K562 (cell line): ENCODE measurements at regions not wholly inside any gene's neighbourhood (a gene's known extent, or its start where the extent isn't known, plus 50 kb on each side); places are given as distances from the start of the nearest gene placed in this dataset.

ENCODE experiments used
- CHAMP1 ChIP-seq: fragments of 450-650 bp; IDR thresholded peaks from 2 replicates; pipeline ENCODE4 v1.6.1; 2016; ENCODE audit warnings: mild to moderate bottlenecking
- FOXM1 ChIP-seq, 2 experiments: fragments of 450-650 bp in 1 of 2; sonication (generic) in 1 of 2; formaldehyde crosslinking in 1 of 2; IDR thresholded peaks; 2 replicates each; pipeline versions ENCODE4 v1.6.1 to v1.9.0; 2017 to 2022; ENCODE audit warnings: low read depth in 2 of 2, mild to moderate bottlenecking in 2 of 2, missing genetic modification reagents in 1 of 2, moderate library complexity in 1 of 2
- TF ChIP-seq, protein P1 (sequence below): fragments of 250-450 bp; sonication (Bioruptor Pico); IDR thresholded peaks from 2 replicates; pipeline ENCODE4 v1.4.0; 2020

- TF ChIP-seq, protein P1, sequence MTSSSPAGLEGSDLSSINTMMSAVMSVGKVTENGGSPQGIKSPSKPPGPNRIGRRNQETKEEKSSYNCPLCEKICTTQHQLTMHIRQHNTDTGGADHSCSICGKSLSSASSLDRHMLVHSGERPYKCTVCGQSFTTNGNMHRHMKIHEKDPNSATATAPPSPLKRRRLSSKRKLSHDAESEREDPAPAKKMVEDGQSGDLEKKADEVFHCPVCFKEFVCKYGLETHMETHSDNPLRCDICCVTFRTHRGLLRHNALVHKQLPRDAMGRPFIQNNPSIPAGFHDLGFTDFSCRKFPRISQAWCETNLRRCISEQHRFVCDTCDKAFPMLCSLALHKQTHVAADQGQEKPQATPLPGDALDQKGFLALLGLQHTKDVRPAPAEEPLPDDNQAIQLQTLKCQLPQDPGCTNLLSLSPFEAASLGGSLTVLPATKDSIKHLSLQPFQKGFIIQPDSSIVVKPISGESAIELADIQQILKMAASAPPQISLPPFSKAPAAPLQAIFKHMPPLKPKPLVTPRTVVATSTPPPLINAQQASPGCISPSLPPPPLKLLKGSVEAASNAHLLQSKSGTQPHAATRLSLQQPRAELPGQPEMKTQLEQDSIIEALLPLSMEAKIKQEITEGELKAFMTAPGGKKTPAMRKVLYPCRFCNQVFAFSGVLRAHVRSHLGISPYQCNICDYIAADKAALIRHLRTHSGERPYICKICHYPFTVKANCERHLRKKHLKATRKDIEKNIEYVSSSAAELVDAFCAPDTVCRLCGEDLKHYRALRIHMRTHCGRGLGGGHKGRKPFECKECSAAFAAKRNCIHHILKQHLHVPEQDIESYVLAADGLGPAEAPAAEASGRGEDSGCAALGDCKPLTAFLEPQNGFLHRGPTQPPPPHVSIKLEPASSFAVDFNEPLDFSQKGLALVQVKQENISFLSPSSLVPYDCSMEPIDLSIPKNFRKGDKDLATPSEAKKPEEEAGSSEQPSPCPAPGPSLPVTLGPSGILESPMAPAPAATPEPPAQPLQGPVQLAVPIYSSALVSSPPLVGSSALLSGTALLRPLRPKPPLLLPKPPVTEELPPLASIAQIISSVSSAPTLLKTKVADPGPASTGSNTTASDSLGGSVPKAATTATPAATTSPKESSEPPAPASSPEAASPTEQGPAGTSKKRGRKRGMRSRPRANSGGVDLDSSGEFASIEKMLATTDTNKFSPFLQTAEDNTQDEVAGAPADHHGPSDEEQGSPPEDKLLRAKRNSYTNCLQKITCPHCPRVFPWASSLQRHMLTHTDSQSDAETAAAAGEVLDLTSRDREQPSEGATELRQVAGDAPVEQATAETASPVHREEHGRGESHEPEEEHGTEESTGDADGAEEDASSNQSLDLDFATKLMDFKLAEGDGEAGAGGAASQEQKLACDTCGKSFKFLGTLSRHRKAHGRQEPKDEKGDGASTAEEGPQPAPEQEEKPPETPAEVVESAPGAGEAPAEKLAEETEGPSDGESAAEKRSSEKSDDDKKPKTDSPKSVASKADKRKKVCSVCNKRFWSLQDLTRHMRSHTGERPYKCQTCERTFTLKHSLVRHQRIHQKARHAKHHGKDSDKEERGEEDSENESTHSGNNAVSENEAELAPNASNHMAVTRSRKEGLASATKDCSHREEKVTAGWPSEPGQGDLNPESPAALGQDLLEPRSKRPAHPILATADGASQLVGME (CRISPR knock-in tag) = no peak
- TF ChIP-seq CHAMP1 (no peak), FOXM1 (IDR thresholded peaks at IDR 0.05; ENCODE audit: low read depth) (no peak), FOXM1 (CRISPR knock-in tag; IDR thresholded peaks at IDR 0.05; ENCODE audit: low read depth) (no peak)
Measured at GRCh38 chr9:115880221-115880885, 273.2 kb upstream of the PAPPA start (continued).
